ENCODE measurements at regions not wholly inside any gene's neighbourhood (a gene's known extent, or its start where the extent isn't known, plus 50 kb on each side); places are given as distances from the start of the nearest gene placed in this dataset.

DNA sequence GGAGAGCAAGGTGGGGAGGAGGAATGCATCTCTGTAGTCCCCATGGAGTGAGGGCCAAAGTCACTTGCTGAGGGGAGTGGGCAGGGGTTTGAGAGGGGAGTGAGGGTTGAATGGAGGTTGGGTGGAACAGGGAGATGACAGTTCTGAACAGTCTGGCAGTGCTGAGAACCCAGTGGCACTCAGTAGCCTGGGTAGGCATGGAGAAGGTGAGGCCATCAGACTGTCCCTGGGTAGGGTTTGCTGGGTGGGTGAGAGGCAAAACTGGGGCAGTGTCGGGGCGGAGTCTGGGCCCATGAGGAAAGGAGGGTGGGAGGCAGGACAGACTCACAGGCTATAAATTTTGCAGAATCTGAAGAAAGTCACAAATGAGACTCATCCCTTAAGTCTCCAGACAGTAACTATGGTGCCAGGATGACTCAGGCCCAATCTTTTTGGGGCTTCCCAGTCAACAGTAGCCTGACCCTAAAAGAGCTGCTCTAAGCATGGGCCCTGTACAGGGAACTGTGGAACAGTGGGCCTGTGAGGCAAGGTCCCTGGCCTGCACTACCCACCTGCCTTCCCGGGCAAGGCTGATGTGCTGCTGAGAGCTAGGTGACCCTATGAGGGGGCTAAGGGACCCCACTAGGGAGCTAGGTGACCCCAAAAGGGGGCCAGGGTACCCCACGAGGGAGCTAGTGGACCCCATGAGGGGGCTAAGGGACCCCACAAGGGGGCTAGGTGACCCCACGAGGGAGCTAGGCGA is 51.0 kb upstream of the DMRTB1 start:
- Mint-ChIP-seq H3K27ac (no peak overlapping the region), H3K27me3 (ENCODE audit: low read depth) (peaks cover 33% of the 10 kb centered on the region), H3K4me3 (no peak overlapping the region), H3K36me3 (no peaks in the 10 kb centered on the region), H3K4me1 (peaks cover 12% of the 10 kb centered on the region), H3K9me3 (no peaks in the 10 kb centered on the region)
- no peak for DNase-seq (ENCODE audit: low spot score in 2 of 2, unreplicated experiment in 2 of 2)
- TF ChIP-seq, protein P1, sequence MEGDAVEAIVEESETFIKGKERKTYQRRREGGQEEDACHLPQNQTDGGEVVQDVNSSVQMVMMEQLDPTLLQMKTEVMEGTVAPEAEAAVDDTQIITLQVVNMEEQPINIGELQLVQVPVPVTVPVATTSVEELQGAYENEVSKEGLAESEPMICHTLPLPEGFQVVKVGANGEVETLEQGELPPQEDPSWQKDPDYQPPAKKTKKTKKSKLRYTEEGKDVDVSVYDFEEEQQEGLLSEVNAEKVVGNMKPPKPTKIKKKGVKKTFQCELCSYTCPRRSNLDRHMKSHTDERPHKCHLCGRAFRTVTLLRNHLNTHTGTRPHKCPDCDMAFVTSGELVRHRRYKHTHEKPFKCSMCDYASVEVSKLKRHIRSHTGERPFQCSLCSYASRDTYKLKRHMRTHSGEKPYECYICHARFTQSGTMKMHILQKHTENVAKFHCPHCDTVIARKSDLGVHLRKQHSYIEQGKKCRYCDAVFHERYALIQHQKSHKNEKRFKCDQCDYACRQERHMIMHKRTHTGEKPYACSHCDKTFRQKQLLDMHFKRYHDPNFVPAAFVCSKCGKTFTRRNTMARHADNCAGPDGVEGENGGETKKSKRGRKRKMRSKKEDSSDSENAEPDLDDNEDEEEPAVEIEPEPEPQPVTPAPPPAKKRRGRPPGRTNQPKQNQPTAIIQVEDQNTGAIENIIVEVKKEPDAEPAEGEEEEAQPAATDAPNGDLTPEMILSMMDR (IDR thresholded peaks at IDR 0.05; ENCODE audit: unreplicated experiment), result no peak

DNA sequence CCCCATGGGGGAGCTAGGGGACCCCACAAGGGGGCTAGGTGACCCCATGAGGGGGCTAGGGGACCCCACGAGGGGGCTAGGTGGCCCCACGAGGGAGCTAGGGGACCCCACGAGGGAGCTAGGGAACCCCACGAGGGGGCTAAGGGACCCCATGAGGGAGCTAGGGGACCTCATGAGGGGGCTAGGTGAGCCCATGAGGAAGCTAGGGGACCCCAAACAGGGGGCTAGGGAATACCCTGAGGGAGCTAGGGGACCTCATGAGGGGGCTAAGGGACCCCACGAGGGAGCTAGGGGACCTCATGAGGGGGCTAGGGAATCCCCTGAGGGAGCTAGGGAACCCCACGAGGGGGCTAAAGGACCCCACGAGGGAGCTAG is 50.5 kb upstream of the DMRTB1 start:
- Mint-ChIP-seq H3K4me3 (no peak overlapping the region), H3K9me3 (no peaks in the 10 kb centered on the region), H3K4me1 (peaks cover 12% of the 10 kb centered on the region), H3K27ac (no peak overlapping the region), H3K27me3 (ENCODE audit: low read depth) (peaks cover 33% of the 10 kb centered on the region), H3K36me3 (no peaks in the 10 kb centered on the region)
- no peak for DNase-seq (ENCODE audit: low spot score in 2 of 2, unreplicated experiment in 2 of 2)
- TF ChIP-seq, protein P1 (IDR thresholded peaks at IDR 0.05; ENCODE audit: unreplicated experiment), result no peak

DNA sequence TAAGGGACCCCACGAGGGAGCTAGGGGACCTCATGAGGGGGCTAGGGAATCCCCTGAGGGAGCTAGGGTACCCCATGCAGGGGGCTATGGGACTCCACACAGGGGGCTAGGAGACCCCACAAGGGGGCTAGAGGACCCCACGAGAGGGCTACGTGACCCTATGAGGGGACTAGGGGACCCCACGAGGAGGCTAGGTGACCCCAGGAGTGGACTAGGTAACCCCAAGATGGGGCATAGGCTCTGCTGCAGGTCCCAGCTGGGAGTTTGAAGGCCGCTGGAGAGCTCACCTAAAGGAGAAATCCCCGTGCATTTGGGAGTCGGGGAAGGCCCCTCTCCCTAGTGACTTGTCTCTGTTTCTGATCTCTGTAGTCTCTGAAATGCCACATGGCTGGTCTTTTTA is 50.0 kb upstream of the DMRTB1 start:
- TF ChIP-seq, protein P1 (IDR thresholded peaks at IDR 0.05; ENCODE audit: unreplicated experiment), result no peak
- Mint-ChIP-seq H3K4me3 (no peak overlapping the region), H3K36me3 (no peaks in the 10 kb centered on the region), H3K4me1 (peaks cover 12% of the 10 kb centered on the region), H3K27ac (no peak overlapping the region), H3K27me3 (ENCODE audit: low read depth) (peaks cover 31% of the 10 kb centered on the region), H3K9me3 (no peaks in the 10 kb centered on the region)
- DNase-seq (ENCODE audit: low spot score in 2 of 2, unreplicated experiment in 2 of 2), result no peak
